Activated naive CD8-positive, alpha-beta T cell treated with anti-CD3 and anti-CD28 coated beads, Interleukin-2, amount 10 ng/mL, durations not matched to agents 7 days and 5 days (primary cell): ENCODE measurements at regions not wholly inside any gene's neighbourhood (a gene's known extent, or its start where the extent isn't known, plus 50 kb on each side); places are given as distances from the start of the nearest gene placed in this dataset.

Experiments used
- ATAC-seq: fragments of 150-1000 bp; cut with Tn5 transposase; one replicate; pipeline ENCODE4 v1.10.0; 2021; ENCODE audit warnings: low read depth, moderate library complexity
- POLR2A ChIA-PET: fragments of 350-600 bp; sonication (Branson Sonifier 250); formaldehyde crosslinking; loops from one replicate; lab custom pipeline; 2021; ENCODE audit warnings: antibody characterized with exemption; lab: Charles Lee
- DNase-seq: peaks from one replicate; pipeline ENCODE4 v3.0.0; 2021
- H3K27ac Mint-ChIP-seq: one replicate; pipeline ENCODE4 v1.8.0; 2022; ENCODE audit warnings: mild to moderate bottlenecking, mixed read lengths
- H3K27me3 Mint-ChIP-seq: one replicate; pipeline ENCODE4 v1.8.0; 2022; ENCODE audit warnings: mild to moderate bottlenecking, moderate library complexity, mixed read lengths
- H3K36me3 Mint-ChIP-seq: one replicate; pipeline ENCODE4 v1.8.0; 2021; ENCODE audit warnings: mild to moderate bottlenecking, mixed read lengths
- H3K4me1 Mint-ChIP-seq: one replicate; pipeline ENCODE4 v1.8.0; 2021; ENCODE audit warnings: mixed read lengths
- H3K4me3 Mint-ChIP-seq: one replicate; pipeline ENCODE4 v1.8.0; 2022; ENCODE audit warnings: mild to moderate bottlenecking, moderate library complexity, mixed read lengths
- H3K9me3 Mint-ChIP-seq: one replicate; pipeline ENCODE4 v1.8.0; 2021; ENCODE audit warnings: mixed read lengths

GRCh38 chr6:163916315-163917081, 502.0 kb downstream of the QKI start:
- POLR2A ChIA-PET = no interaction called here
- ATAC-seq = no peak
- DNase-seq = no peak
- no peak overlapping the region for H3K27ac Mint-ChIP-seq
- no peak overlapping the region for H3K4me3 Mint-ChIP-seq
- peaks cover 2% of the 10 kb centered on the region for H3K27me3 Mint-ChIP-seq
- H3K4me1 Mint-ChIP-seq = no peaks in the 10 kb centered on the region
- H3K9me3 Mint-ChIP-seq = no peaks in the 10 kb centered on the region
- no peaks in the 10 kb centered on the region for H3K36me3 Mint-ChIP-seq

GRCh38 chr6:163915131-163915530, 500.6 kb downstream of the QKI start:
- Mint-ChIP-seq H3K27me3 (peaks cover 7% of the 10 kb centered on the region), H3K9me3 (no peaks in the 10 kb centered on the region), H3K4me1 (no peaks in the 10 kb centered on the region), H3K4me3 (no peak overlapping the region), H3K36me3 (no peaks in the 10 kb centered on the region), H3K27ac (no peak overlapping the region)
- DNase-seq (no peak), ATAC-seq (no peak)
- POLR2A ChIA-PET = no interaction called here

- no peak for ATAC-seq
- Mint-ChIP-seq H3K27me3 (peaks cover 7% of the 10 kb centered on the region), H3K4me1 (no peaks in the 10 kb centered on the region), H3K9me3 (no peaks in the 10 kb centered on the region), H3K4me3 (no peak overlapping the region), H3K36me3 (no peaks in the 10 kb centered on the region), H3K27ac (no peak overlapping the region)
- POLR2A ChIA-PET = no interaction called here
- no peak for DNase-seq
Observed at GRCh38 chr6:163913045-163913444, 498.5 kb downstream of the QKI start.

GRCh38 chr6:163906006-163906710, 491.6 kb downstream of the QKI start:
- ATAC-seq (no peak), DNase-seq (no peak)
- Mint-ChIP-seq H3K4me3 (no peak overlapping the region), H3K9me3 (no peaks in the 10 kb centered on the region), H3K4me1 (no peaks in the 10 kb centered on the region), H3K27ac (no peak overlapping the region), H3K36me3 (no peaks in the 10 kb centered on the region), H3K27me3 (peaks cover 4% of the 10 kb centered on the region)
- POLR2A ChIA-PET = no interaction called here

GRCh38 chr6:163904186-163904585, 489.7 kb downstream of the QKI start:
- DNase-seq = no peak
- POLR2A ChIA-PET = no interaction called here

GRCh38 chr6:163903541-163903940, 489.0 kb downstream of the QKI start:
- no peak for ATAC-seq
- no peaks in the 10 kb centered on the region for H3K9me3 Mint-ChIP-seq

More at GRCh38 chr6:163904186-163904585, 489.7 kb downstream of the QKI start:
- Mint-ChIP-seq H3K4me3 (no peak overlapping the region), H3K27ac (no peak overlapping the region), H3K4me1 (no peaks in the 10 kb centered on the region), H3K36me3 (no peaks in the 10 kb centered on the region), H3K9me3 (no peaks in the 10 kb centered on the region), H3K27me3 (no peaks in the 10 kb centered on the region)
- ATAC-seq = no peak

GRCh38 chr6:163902993-163903392, 488.5 kb downstream of the QKI start:
- H3K27ac Mint-ChIP-seq = no peak overlapping the region
- H3K27me3 Mint-ChIP-seq = no peaks in the 10 kb centered on the region
- DNase-seq (no peak), ATAC-seq (no peak)
- H3K4me3 Mint-ChIP-seq = no peak overlapping the region
- H3K36me3 Mint-ChIP-seq = no peaks in the 10 kb centered on the region
- POLR2A ChIA-PET = no interaction called here
- H3K9me3 Mint-ChIP-seq = no peaks in the 10 kb centered on the region
- H3K4me1 Mint-ChIP-seq = no peaks in the 10 kb centered on the region

More at GRCh38 chr6:163903541-163903940, 489.0 kb downstream of the QKI start:
- no peak for DNase-seq
- Mint-ChIP-seq H3K4me1 (no peaks in the 10 kb centered on the region), H3K27me3 (no peaks in the 10 kb centered on the region), H3K27ac (no peak overlapping the region), H3K36me3 (no peaks in the 10 kb centered on the region), H3K4me3 (no peak overlapping the region)
- POLR2A ChIA-PET = no interaction called here

- Mint-ChIP-seq H3K4me3 (no peak overlapping the region), H3K27ac (no peak overlapping the region), H3K9me3 (no peaks in the 10 kb centered on the region), H3K36me3 (no peaks in the 10 kb centered on the region), H3K27me3 (no peaks in the 10 kb centered on the region), H3K4me1 (no peaks in the 10 kb centered on the region)
- ATAC-seq (no peak), DNase-seq (no peak)
- POLR2A ChIA-PET = no interaction called here
Observed at GRCh38 chr6:163901681-163902080, 487.2 kb downstream of the QKI start.

- no peaks in the 10 kb centered on the region for H3K36me3 Mint-ChIP-seq
- H3K27me3 Mint-ChIP-seq = no peaks in the 10 kb centered on the region
- H3K9me3 Mint-ChIP-seq = no peaks in the 10 kb centered on the region
- H3K4me1 Mint-ChIP-seq = no peaks in the 10 kb centered on the region
- DNase-seq (no peak), ATAC-seq (no peak)
- POLR2A ChIA-PET = no interaction called here
- H3K27ac Mint-ChIP-seq = no peak overlapping the region
- no peak overlapping the region for H3K4me3 Mint-ChIP-seq
Observed at GRCh38 chr6:163900570-163900969, 486.1 kb downstream of the QKI start.

- no peaks in the 10 kb centered on the region for H3K9me3 Mint-ChIP-seq
- no peaks in the 10 kb centered on the region for H3K4me1 Mint-ChIP-seq
- no peak for DNase-seq
- no peaks in the 10 kb centered on the region for H3K27me3 Mint-ChIP-seq
- POLR2A ChIA-PET = interaction anchor here (0.7 kb wide), 1 partner anchor 288 kb away, joined by 3 read pairs; no protein-coding TSS in a partner anchor
- H3K27ac Mint-ChIP-seq = no peak overlapping the region
- H3K36me3 Mint-ChIP-seq = no peaks in the 10 kb centered on the region
- no peak for ATAC-seq
- no peak overlapping the region for H3K4me3 Mint-ChIP-seq
Observed at GRCh38 chr6:163897669-163898068, 483.2 kb downstream of the QKI start.

- Mint-ChIP-seq H3K36me3 (no peaks in the 10 kb centered on the region), H3K27me3 (no peaks in the 10 kb centered on the region), H3K9me3 (no peaks in the 10 kb centered on the region), H3K27ac (no peak overlapping the region), H3K4me3 (no peak overlapping the region), H3K4me1 (no peaks in the 10 kb centered on the region)
- ATAC-seq = no peak
- no peak for DNase-seq
- POLR2A ChIA-PET = interaction anchor here (0.7 kb wide), 1 partner anchor 288 kb away, joined by 3 read pairs; no protein-coding TSS in a partner anchor
Observed at GRCh38 chr6:163897030-163897429, 482.5 kb downstream of the QKI start.

GRCh38 chr6:163895162-163895561, 480.6 kb downstream of the QKI start:
- ATAC-seq = no peak
- Mint-ChIP-seq H3K27ac (no peak overlapping the region), H3K27me3 (peaks cover 4% of the 10 kb centered on the region), H3K4me3 (no peak overlapping the region), H3K9me3 (no peaks in the 10 kb centered on the region), H3K4me1 (no peaks in the 10 kb centered on the region), H3K36me3 (no peaks in the 10 kb centered on the region)
- DNase-seq = no peak
- POLR2A ChIA-PET = no interaction called here

GRCh38 chr6:163893609-163894189, 479.2 kb downstream of the QKI start:
- peaks cover 4% of the 10 kb centered on the region for H3K27me3 Mint-ChIP-seq
- no peaks in the 10 kb centered on the region for H3K36me3 Mint-ChIP-seq
- no peaks in the 10 kb centered on the region for H3K9me3 Mint-ChIP-seq
- H3K4me3 Mint-ChIP-seq = no peak overlapping the region
- POLR2A ChIA-PET = no interaction called here
- no peaks in the 10 kb centered on the region for H3K4me1 Mint-ChIP-seq
- ATAC-seq (no peak), DNase-seq (no peak)
- no peak overlapping the region for H3K27ac Mint-ChIP-seq
